Psoas muscle (tissue), 7 donors: ENCODE measurements at regions not wholly inside any gene's neighbourhood (a gene's known extent, or its start where the extent isn't known, plus 50 kb on each side); places are given as distances from the start of the nearest gene placed in this dataset.

Source experiments
- ATAC-seq, 4 donors: fragments of 200-7000 bp; cut with Tn5 transposase; one replicate each; pipeline ENCODE4 v1.9.1; 2020; ENCODE audit warnings: moderate library complexity in 3 of 4, mild to moderate bottlenecking in 2 of 4
- DNase-seq, 2 donors: peaks; one replicate each; pipeline ENCODE4 v3.0.0-alpha.2; 2020
- H3K27ac ChIP-seq: fragments of 200-600 bp; one replicate; pipeline ENCODE4 v1.8.0; 2022
- H3K27me3 ChIP-seq, 3 donors: fragments of 200-600 bp in 1 of 3; one replicate each; pipeline versions ENCODE4 v1.6.1 to v1.8.0; 2013 to 2022; ENCODE audit warnings: low read length in 2 of 3, mild to moderate bottlenecking in 2 of 3, moderate library complexity in 1 of 3; ENCODE audit not compliant: insufficient read depth in 3 of 3
- H3K36me3 ChIP-seq, 2 donors: fragments of 200-600 bp in 1 of 2; one replicate each; pipeline versions ENCODE4 v1.6.1 to v1.8.0; 2013 to 2022; ENCODE audit warnings: low read depth in 1 of 2, mild to moderate bottlenecking in 1 of 2, moderate library complexity in 1 of 2; ENCODE audit not compliant: insufficient read depth in 1 of 2
- H3K4me1 ChIP-seq: fragments of 200-600 bp; one replicate; pipeline ENCODE4 v1.8.0; 2022
- H3K4me3 ChIP-seq: fragments of 200-600 bp; one replicate; pipeline ENCODE4 v1.8.0; 2022; ENCODE audit warnings: mild to moderate bottlenecking
- H3K9me3 ChIP-seq: fragments of 200-600 bp; one replicate; pipeline ENCODE4 v1.8.0; 2022
- CTCF ChIP-seq: fragments of 200-600 bp; IDR thresholded peaks from one replicate; pipeline ENCODE4 v1.8.0; 2022; ENCODE audit warnings: antibody characterized with exemption
- WGBS, 3 donors: extraction: QIAGEN DNeasy Blood & Tissue Kit; methylation state at CpG; one replicate each; pipeline versions ENCODE4 v1.1.6 to v1.1.7; 2013; 5-methylcytosine and 5-hydroxymethylcytosine counted together
- intact Hi-C, 2 donors: fragments of 100-400 bp; cut with DNase I; formaldehyde crosslinking; loops; one replicate each; pipeline versions ENCODE4 v1.11.0 to v1.14.2; 2022
- donor health status: healthy with polysubstance abuse.
- donor health status: DM: no; HTN: no; CAD: no; lungs with moderate emphysema.
- donor health status: Bipolar disorder and iron deficiency.
- donor health status: healthy.
- donor health status: DM: yes; HTN: yes; CAD: no.
- donor health status: DM: no; HTN: no; CAD: no.
- donor health status: DM: yes; HTN: yes; CAD: no.

GRCh38 chr18:5091741-5092140 is 105.3 kb downstream of the AKAIN1 start:
- intact Hi-C loops, result no loop called here
- TF ChIP-seq CTCF, result no peak
- ATAC-seq, result no peak
- H3K27ac ChIP-seq, result no peak overlapping the region
- no peak overlapping the region for H3K4me3 ChIP-seq
- DNase-seq, result no peak
- no peaks in the 10 kb centered on the region for H3K9me3 ChIP-seq
- 73 to 85% (median 81%) methylated on average over 2 of the region's 2 CpGs for WGBS, 3 donors
- no peaks in the 10 kb centered on the region for H3K4me1 ChIP-seq
- H3K27me3 ChIP-seq, result no peaks in the 10 kb centered on the region
- no peaks in the 10 kb centered on the region for H3K36me3 ChIP-seq

- 58 to 74% (median 59%) methylated on average over 3 of the region's 3 CpGs for WGBS, 3 donors
- TF ChIP-seq CTCF, result no peak
- H3K4me1 ChIP-seq, result no peaks in the 10 kb centered on the region
- intact Hi-C loops, result loop anchor here in 1 of 2 donors (10.0 kb wide), 1 partner anchor 820 kb away; the partner anchor contains the start of gene TMEM200C
- no peaks in the 10 kb centered on the region for H3K9me3 ChIP-seq
- no peaks in the 10 kb centered on the region for H3K36me3 ChIP-seq
- no peak overlapping the region for H3K27ac ChIP-seq
- no peak for ATAC-seq
- H3K4me3 ChIP-seq, result no peak overlapping the region
- H3K27me3 ChIP-seq, result no peaks in the 10 kb centered on the region
- no peak for DNase-seq
Measured at GRCh38 chr18:5075297-5075696, 121.8 kb downstream of the AKAIN1 start.

- peak; percentile 38 for TF ChIP-seq CTCF
- Histone ChIP-seq H3K27me3 (no peaks in the 10 kb centered on the region), H3K4me1 (no peaks in the 10 kb centered on the region), H3K36me3 (no peaks in the 10 kb centered on the region), H3K27ac (no peak overlapping the region), H3K4me3 (no peak overlapping the region), H3K9me3 (no peaks in the 10 kb centered on the region)
- DNase-seq, result no peak
- WGBS, 3 donors, result 33 to 38% (median 36%) methylated on average over 9 of the region's 9 CpGs
- intact Hi-C loops, result loop anchor here in 1 of 2 donors (10.0 kb wide), 1 partner anchor 822 kb away; the partner anchor contains the start of gene TMEM200C
- peak in 1 of 4 donors; percentile 72 for ATAC-seq
Measured at GRCh38 chr18:5073026-5073944, 123.8 kb downstream of the AKAIN1 start.

- no peak for TF ChIP-seq CTCF
- intact Hi-C loops, result no loop called here
- Histone ChIP-seq H3K4me1 (no peaks in the 10 kb centered on the region), H3K27ac (no peak overlapping the region), H3K27me3 (no peaks in the 10 kb centered on the region), H3K9me3 (no peaks in the 10 kb centered on the region), H3K4me3 (no peak overlapping the region), H3K36me3 (no peaks in the 10 kb centered on the region)
- WGBS, 3 donors, result 72 to 78% (median 77%) methylated on average over 3 of the region's 3 CpGs
- no peak for DNase-seq
- ATAC-seq, result no peak
Measured at GRCh38 chr18:5068851-5069250, 128.2 kb downstream of the AKAIN1 start.
